Gastrocnemius medialis (tissue), 4 donors: ENCODE measurements at regions not wholly inside any gene's neighbourhood (a gene's known extent, or its start where the extent isn't known, plus 50 kb on each side); places are given as distances from the start of the nearest gene placed in this dataset.

Experiments used
- ATAC-seq, 2 donors: fragments of 150-250 bp; one replicate each; pipeline ENCODE4 v1.9.1; 2016
- DNase-seq, 2 donors: peaks; one replicate each; pipeline ENCODE4 v3.0.0-alpha.2; 2019
- H3K27ac ChIP-seq, 4 donors: fragments of 200-600 bp; sonication (generic); 1 replicate in 1 of 4; 2 replicates in 3 of 4; pipeline ENCODE4 v1.5.1; 2016 to 2018; ENCODE audit warnings: mild to moderate bottlenecking in 2 of 4, moderate library complexity in 1 of 4
- H3K27me3 ChIP-seq, 3 donors: fragments of 200-600 bp; sonication (generic) in 2 of 3; 1 replicate in 1 of 3; 2 replicates in 2 of 3; pipeline versions ENCODE4 v1.5.1 to v1.6.0; 2016 to 2019; ENCODE audit warnings: mild to moderate bottlenecking in 1 of 3, moderate library complexity in 1 of 3
- H3K36me3 ChIP-seq, 2 donors: fragments of 200-600 bp; sonication (generic) in 1 of 2; one replicate each; pipeline ENCODE4 v1.5.1; 2017 to 2018
- H3K4me1 ChIP-seq, 2 donors: fragments of 200-600 bp; sonication (generic) in 1 of 2; one replicate each; pipeline ENCODE4 v1.5.1; 2016 to 2017; ENCODE audit warnings: mild to moderate bottlenecking in 2 of 2
- H3K4me3 ChIP-seq, 4 donors: fragments of 200-600 bp; sonication (generic) in 3 of 4; 1 replicate in 1 of 4; 2 replicates in 3 of 4; pipeline ENCODE4 v1.5.1; 2016 to 2019; ENCODE audit warnings: mild to moderate bottlenecking in 2 of 4
- H3K9me3 ChIP-seq, 3 donors: fragments of 200-600 bp; sonication (generic) in 2 of 3; 1 replicate in 1 of 3; 2 replicates in 2 of 3; pipeline ENCODE4 v1.5.1; 2016 to 2019
- POLR2A ChIP-seq, 2 donors: fragments of 450-650 bp; IDR thresholded peaks; one replicate each; pipeline ENCODE4 v1.6.1; 2017; ENCODE audit warnings: antibody characterized with exemption in 2 of 2, mild to moderate bottlenecking in 2 of 2, moderate library complexity in 2 of 2
- in situ Hi-C, 4 donors: fragments of 200-750 bp; cut with MboI; loops; one replicate each; pipeline versions ENCODE4 v1.15.0 to v1.8.0; 2017; ENCODE audit warnings: low sequenced_read_pairs in 4 of 4
- intact Hi-C: fragments of 100-400 bp; cut with DNase I; formaldehyde crosslinking; loops from one replicate; pipeline ENCODE4 v1.15.1; 2023; ENCODE audit warnings: low total_unique reads
- TF ChIP-seq, protein P1 (sequence below), 5 experiments: fragments of 450-650 bp in 3 of 5; fragments of 200-600 bp in 2 of 5; sonication (generic) in 2 of 5; IDR thresholded peaks in 4 of 5; conservative IDR thresholded peaks in 1 of 5; 1 replicate in 4 of 5; 2 replicates in 1 of 5; pipeline ENCODE4 v1.5.1; 2016 to 2019; ENCODE audit warnings: antibody characterized with exemption in 5 of 5, mild to moderate bottlenecking in 3 of 5, moderate library complexity in 3 of 5

GRCh38 chr4:124879195-124879594 lies 166.7 kb upstream of the ANKRD50 start:
- H3K9me3 ChIP-seq, result no peaks in the 10 kb centered on the region
- ATAC-seq, result no peak
- H3K27ac ChIP-seq, result no peak overlapping the region
- intact Hi-C loops, result no loop called here
- no peaks in the 10 kb centered on the region for H3K36me3 ChIP-seq
- DNase-seq, result no peak
- in situ Hi-C loops, result no loop called here
- H3K27me3 ChIP-seq, result no peaks in the 10 kb centered on the region
- no peak overlapping the region for H3K4me3 ChIP-seq
- TF ChIP-seq, protein P1, sequence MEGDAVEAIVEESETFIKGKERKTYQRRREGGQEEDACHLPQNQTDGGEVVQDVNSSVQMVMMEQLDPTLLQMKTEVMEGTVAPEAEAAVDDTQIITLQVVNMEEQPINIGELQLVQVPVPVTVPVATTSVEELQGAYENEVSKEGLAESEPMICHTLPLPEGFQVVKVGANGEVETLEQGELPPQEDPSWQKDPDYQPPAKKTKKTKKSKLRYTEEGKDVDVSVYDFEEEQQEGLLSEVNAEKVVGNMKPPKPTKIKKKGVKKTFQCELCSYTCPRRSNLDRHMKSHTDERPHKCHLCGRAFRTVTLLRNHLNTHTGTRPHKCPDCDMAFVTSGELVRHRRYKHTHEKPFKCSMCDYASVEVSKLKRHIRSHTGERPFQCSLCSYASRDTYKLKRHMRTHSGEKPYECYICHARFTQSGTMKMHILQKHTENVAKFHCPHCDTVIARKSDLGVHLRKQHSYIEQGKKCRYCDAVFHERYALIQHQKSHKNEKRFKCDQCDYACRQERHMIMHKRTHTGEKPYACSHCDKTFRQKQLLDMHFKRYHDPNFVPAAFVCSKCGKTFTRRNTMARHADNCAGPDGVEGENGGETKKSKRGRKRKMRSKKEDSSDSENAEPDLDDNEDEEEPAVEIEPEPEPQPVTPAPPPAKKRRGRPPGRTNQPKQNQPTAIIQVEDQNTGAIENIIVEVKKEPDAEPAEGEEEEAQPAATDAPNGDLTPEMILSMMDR (IDR thresholded peaks at IDR 0.05 in 4 of 5, conservative IDR thresholded peaks at IDR 0.05 in 1 of 5), result no peak
- no peak for TF ChIP-seq POLR2A (IDR thresholded peaks at IDR 0.05)
- no peaks in the 10 kb centered on the region for H3K4me1 ChIP-seq

- H3K27ac ChIP-seq, result no peak overlapping the region
- no peaks in the 10 kb centered on the region for H3K36me3 ChIP-seq
- TF ChIP-seq, protein P1 (IDR thresholded peaks at IDR 0.05 in 4 of 5, conservative IDR thresholded peaks at IDR 0.05 in 1 of 5), result no peak
- no peak for TF ChIP-seq POLR2A (IDR thresholded peaks at IDR 0.05)
- H3K4me3 ChIP-seq, result no peak overlapping the region
- no peaks in the 10 kb centered on the region for H3K9me3 ChIP-seq
- H3K4me1 ChIP-seq, result peaks cover 0 to 6% of the 10 kb centered on the region in 2 donors
- intact Hi-C loops, result no loop called here
- no peaks in the 10 kb centered on the region for H3K27me3 ChIP-seq
- in situ Hi-C loops, result no loop called here
- ATAC-seq (no peak), DNase-seq (no peak)
Measured at GRCh38 chr4:124874172-124874450, 161.6 kb upstream of the ANKRD50 start.

DNA sequence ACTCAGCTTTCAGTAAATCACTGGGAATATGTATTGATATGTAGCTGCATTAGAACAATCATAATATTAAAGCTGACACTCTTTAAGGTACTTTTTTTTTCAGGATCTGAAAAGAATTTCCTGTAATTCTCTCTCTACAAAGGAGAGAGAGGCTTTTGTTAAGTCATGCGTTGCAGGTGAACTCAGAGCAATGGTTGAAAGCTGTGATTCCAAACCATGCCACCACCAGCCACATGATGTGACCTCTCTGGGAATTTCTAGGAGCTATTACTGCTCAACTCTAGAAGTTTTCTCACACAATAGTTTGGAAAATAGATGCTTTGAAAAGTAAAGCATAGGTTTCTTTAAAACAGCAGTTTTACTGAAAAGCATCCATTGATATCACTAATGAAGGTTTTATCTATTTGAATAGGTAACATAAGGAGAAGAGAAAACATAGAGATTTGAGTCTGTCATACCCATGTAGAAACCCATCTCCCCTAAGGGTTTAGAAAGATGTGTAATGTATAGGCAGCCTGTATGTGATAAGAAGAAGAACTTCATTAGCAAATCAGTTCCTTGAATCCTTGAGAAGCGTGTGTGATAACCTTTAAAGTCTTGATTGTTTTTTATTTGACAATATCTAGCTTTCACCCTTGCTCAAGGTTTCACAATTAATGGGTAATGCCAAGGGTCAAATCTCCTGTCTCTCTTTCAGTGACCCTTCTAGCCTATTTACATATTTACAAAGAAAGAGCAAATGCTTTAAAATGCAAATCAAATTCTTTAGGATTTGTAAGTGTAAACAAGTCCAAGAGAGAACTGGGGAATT lies 161.0 kb upstream of the ANKRD50 start:
- Histone ChIP-seq H3K27ac (no peak overlapping the region), H3K36me3 (no peaks in the 10 kb centered on the region), H3K27me3 (no peaks in the 10 kb centered on the region), H3K4me3 (no peak overlapping the region), H3K9me3 (no peaks in the 10 kb centered on the region), H3K4me1 (peaks cover 0 to 6% of the 10 kb centered on the region in 2 donors)
- intact Hi-C loops, result no loop called here
- TF ChIP-seq POLR2A (IDR thresholded peaks at IDR 0.05), result no peak
- TF ChIP-seq, protein P1 (IDR thresholded peaks at IDR 0.05 in 4 of 5, conservative IDR thresholded peaks at IDR 0.05 in 1 of 5), result no peak
- DNase-seq (no peak), ATAC-seq (no peak)
- in situ Hi-C loops, result no loop called here

- no peak for ATAC-seq
- Histone ChIP-seq H3K4me1 (peaks cover 0 to 6% of the 10 kb centered on the region in 2 donors), H3K9me3 (no peaks in the 10 kb centered on the region), H3K27ac (no peak overlapping the region), H3K27me3 (no peaks in the 10 kb centered on the region), H3K36me3 (no peaks in the 10 kb centered on the region), H3K4me3 (no peak overlapping the region)
- TF ChIP-seq, protein P1 (IDR thresholded peaks at IDR 0.05 in 4 of 5, conservative IDR thresholded peaks at IDR 0.05 in 1 of 5), result no peak
- intact Hi-C loops (no loop called here), in situ Hi-C loops (no loop called here)
- DNase-seq, result no peak
Measured at GRCh38 chr4:124872659-124873058, 160.1 kb upstream of the ANKRD50 start.
